HL-60 (cell line): ENCODE measurements at regions not wholly inside any gene's neighbourhood (a gene's known extent, or its start where the extent isn't known, plus 50 kb on each side); places are given as distances from the start of the nearest gene placed in this dataset.

Experiments used
- GABPA ChIP-seq: IDR thresholded peaks from 2 replicates; pipeline ENCODE4 v1.6.1; 2012; ENCODE audit warnings: low read depth
- POLR2AphosphoS5 ChIP-seq: IDR thresholded peaks from 2 replicates; pipeline ENCODE4 v1.6.1; 2012; ENCODE audit warnings: low read depth
- TF ChIP-seq, protein P1 (sequence below): IDR thresholded peaks from one replicate; pipeline ENCODE4 v1.5.1; 2011; ENCODE audit warnings: low read length, control low read depth, inconsistent platforms; ENCODE audit not compliant: insufficient read depth

- TF ChIP-seq, protein P1, sequence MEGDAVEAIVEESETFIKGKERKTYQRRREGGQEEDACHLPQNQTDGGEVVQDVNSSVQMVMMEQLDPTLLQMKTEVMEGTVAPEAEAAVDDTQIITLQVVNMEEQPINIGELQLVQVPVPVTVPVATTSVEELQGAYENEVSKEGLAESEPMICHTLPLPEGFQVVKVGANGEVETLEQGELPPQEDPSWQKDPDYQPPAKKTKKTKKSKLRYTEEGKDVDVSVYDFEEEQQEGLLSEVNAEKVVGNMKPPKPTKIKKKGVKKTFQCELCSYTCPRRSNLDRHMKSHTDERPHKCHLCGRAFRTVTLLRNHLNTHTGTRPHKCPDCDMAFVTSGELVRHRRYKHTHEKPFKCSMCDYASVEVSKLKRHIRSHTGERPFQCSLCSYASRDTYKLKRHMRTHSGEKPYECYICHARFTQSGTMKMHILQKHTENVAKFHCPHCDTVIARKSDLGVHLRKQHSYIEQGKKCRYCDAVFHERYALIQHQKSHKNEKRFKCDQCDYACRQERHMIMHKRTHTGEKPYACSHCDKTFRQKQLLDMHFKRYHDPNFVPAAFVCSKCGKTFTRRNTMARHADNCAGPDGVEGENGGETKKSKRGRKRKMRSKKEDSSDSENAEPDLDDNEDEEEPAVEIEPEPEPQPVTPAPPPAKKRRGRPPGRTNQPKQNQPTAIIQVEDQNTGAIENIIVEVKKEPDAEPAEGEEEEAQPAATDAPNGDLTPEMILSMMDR = no peak
- no peak for TF ChIP-seq POLR2AphosphoS5
- no peak for TF ChIP-seq GABPA
These were observed 394.1 kb downstream of the SOX9 start for GRCh38 chr17:72514891-72515290.
